Activated CD8-positive, alpha-beta memory T cell treated with anti-CD3 and anti-CD28 coated beads for 36 hours (primary cell): ENCODE measurements at regions not wholly inside any gene's neighbourhood (a gene's known extent, or its start where the extent isn't known, plus 50 kb on each side); places are given as distances from the start of the nearest gene placed in this dataset.

ENCODE experiments used
- CTCF ChIA-PET: fragments of 350-600 bp; sonication (Branson Sonifier 250); formaldehyde crosslinking; loops from one replicate; lab custom pipeline; 2021; ENCODE audit warnings: antibody characterized with exemption; lab: Charles Lee
- POLR2A ChIA-PET: fragments of 350-600 bp; sonication (Branson Sonifier 250); formaldehyde crosslinking; loops from one replicate; lab custom pipeline; 2021; ENCODE audit warnings: antibody characterized with exemption; lab: Charles Lee

GRCh38 chr2:239496700-239497099, 95.9 kb upstream of the HDAC4 start:
- ChIA-PET POLR2A (no interaction called here), CTCF (no interaction called here)

GRCh38 chr2:239495791-239496233, 95.0 kb upstream of the HDAC4 start:
- ChIA-PET POLR2A (no interaction called here), CTCF (no interaction called here)

GRCh38 chr2:239495175-239495574, 94.4 kb upstream of the HDAC4 start:
- ChIA-PET CTCF (no interaction called here), POLR2A (no interaction called here)

- ChIA-PET POLR2A (no interaction called here), CTCF (no interaction called here)
Measured at GRCh38 chr2:239494578-239494977, 93.8 kb upstream of the HDAC4 start.

GRCh38 chr2:239489481-239489880, 88.7 kb upstream of the HDAC4 start:
- ChIA-PET POLR2A (no interaction called here), CTCF (interaction anchor here (0.9 kb wide), 1 partner anchor 51 kb away, joined by 3 read pairs; no protein-coding TSS in a partner anchor)

- POLR2A ChIA-PET = no interaction called here
Measured at GRCh38 chr2:239488125-239488524, 87.3 kb upstream of the HDAC4 start.

GRCh38 chr2:239487272-239487671, 86.5 kb upstream of the HDAC4 start:
- ChIA-PET POLR2A (no interaction called here), CTCF (no interaction called here)

More at GRCh38 chr2:239488125-239488524, 87.3 kb upstream of the HDAC4 start:
- CTCF ChIA-PET = no interaction called here

- ChIA-PET CTCF (no interaction called here), POLR2A (no interaction called here)
Measured at GRCh38 chr2:239485622-239486021, 84.8 kb upstream of the HDAC4 start.

- POLR2A ChIA-PET = no interaction called here
- CTCF ChIA-PET = no interaction called here
Measured at GRCh38 chr2:239484571-239485355, 83.9 kb upstream of the HDAC4 start.

GRCh38 chr2:239482778-239483712, 82.2 kb upstream of the HDAC4 start:
- POLR2A ChIA-PET = no interaction called here
- CTCF ChIA-PET = no interaction called here

- CTCF ChIA-PET = no interaction called here
- POLR2A ChIA-PET = no interaction called here
Measured at GRCh38 chr2:239479471-239479870, 78.7 kb upstream of the HDAC4 start.

GRCh38 chr2:239477591-239477990, 76.8 kb upstream of the HDAC4 start:
- ChIA-PET CTCF (no interaction called here), POLR2A (interaction anchor here (0.6 kb wide), 1 partner anchor 20 kb away, joined by 3 read pairs; no protein-coding TSS in a partner anchor)

GRCh38 chr2:239476757-239477585, 76.2 kb upstream of the HDAC4 start:
- ChIA-PET POLR2A (no interaction called here), CTCF (no interaction called here)

- CTCF ChIA-PET = no interaction called here
- POLR2A ChIA-PET = no interaction called here
Measured at GRCh38 chr2:239476029-239476756, 75.4 kb upstream of the HDAC4 start.

GRCh38 chr2:239475161-239476028, 74.6 kb upstream of the HDAC4 start:
- ChIA-PET CTCF (no interaction called here), POLR2A (no interaction called here)

- ChIA-PET CTCF (no interaction called here), POLR2A (no interaction called here)
Measured at GRCh38 chr2:239473211-239473805, 72.5 kb upstream of the HDAC4 start.

GRCh38 chr2:239472235-239472775, 71.5 kb upstream of the HDAC4 start:
- CTCF ChIA-PET = no interaction called here

More at GRCh38 chr2:239472235-239472775, 71.5 kb upstream of the HDAC4 start:
- POLR2A ChIA-PET = no interaction called here
